HEK293 (cell line): ENCODE measurements at regions not wholly inside any gene's neighbourhood (a gene's known extent, or its start where the extent isn't known, plus 50 kb on each side); places are given as distances from the start of the nearest gene placed in this dataset.

Experiments
- CTCF ChIA-PET: fragments of 350-600 bp; formaldehyde crosslinking; extraction: SDS; loops from one replicate; lab custom pipeline; 2021; ENCODE audit warnings: antibody characterized with exemption; lab: Yijun Ruan, JAX
- POLR2A ChIA-PET: fragments of 300-600 bp; formaldehyde crosslinking; extraction: SDS; loops from one replicate; lab custom pipeline; 2020; ENCODE audit warnings: antibody characterized with exemption, inconsistent platforms; lab: Yijun Ruan, JAX
- H3K27ac ChIP-seq: fragments of 200-500 bp; sonication (Bioruptor generic); 2 replicates; pipeline ENCODE4 v1.5.1; 2014; ENCODE audit warnings: low read depth, low read length, control low read depth, inconsistent platforms; ENCODE audit errors: extremely low read depth
- H3K36me3 ChIP-seq, 2 experiments: fragments of 200-500 bp in 1 of 2; sonication (Bioruptor generic) in 1 of 2; 1 replicate in 1 of 2; 2 replicates in 1 of 2; pipeline ENCODE4 v1.5.1; 2014 to 2017; ENCODE audit warnings: inconsistent platforms in 2 of 2, low read length in 2 of 2; ENCODE audit not compliant: control insufficient read depth in 2 of 2, insufficient read depth in 1 of 2
- H3K4me1 ChIP-seq: fragments of 200-500 bp; sonication (Bioruptor generic); 2 replicates; pipeline ENCODE4 v1.5.1; 2014; ENCODE audit warnings: mild to moderate bottlenecking, low read length, inconsistent platforms; ENCODE audit not compliant: control insufficient read depth, insufficient read depth
- H3K4me3 ChIP-seq: 2 replicates; pipeline ENCODE4 v1.5.1; 2011; ENCODE audit warnings: low read depth, mild to moderate bottlenecking, control low read depth, low read length, moderate library complexity
- H3K9me3 ChIP-seq: fragments of 200-500 bp; sonication (Bioruptor generic); 2 replicates; pipeline ENCODE4 v1.5.1; 2014; ENCODE audit warnings: low read depth, low read length, inconsistent platforms; ENCODE audit not compliant: control insufficient read depth, insufficient read depth
- ATF2 ChIP-seq: fragments of 450-650 bp; formaldehyde crosslinking; IDR thresholded peaks from 2 replicates; pipeline ENCODE4 v1.5.1; 2016; ENCODE audit warnings: missing biosample characterization, missing genetic modification characterization, low read depth
- HIC1 ChIP-seq: fragments of 450-650 bp; formaldehyde crosslinking; IDR thresholded peaks from 2 replicates; pipeline ENCODE4 v1.5.1; 2016; ENCODE audit warnings: missing biosample characterization, missing genetic modification characterization
- HOXD13 ChIP-seq: sonication (generic); formaldehyde crosslinking; IDR thresholded peaks from 2 replicates; pipeline ENCODE4 v1.8.0; 2022; ENCODE audit warnings: missing genetic modification reagents, borderline replicate concordance
- MEIS1 ChIP-seq: sonication (generic); formaldehyde crosslinking; IDR thresholded peaks from 2 replicates; pipeline ENCODE4 v1.8.1; 2022; ENCODE audit warnings: missing genetic modification reagents, mild to moderate bottlenecking, borderline replicate concordance
- REPIN1 ChIP-seq: fragments of 450-650 bp; formaldehyde crosslinking; IDR thresholded peaks from 2 replicates; pipeline ENCODE4 v1.5.1; 2017; ENCODE audit warnings: missing biosample characterization, missing genetic modification characterization, low read depth
- SALL2 ChIP-seq: fragments of 450-650 bp; formaldehyde crosslinking; IDR thresholded peaks from 2 replicates; pipeline ENCODE4 v1.5.0; 2017; ENCODE audit warnings: missing biosample characterization, mild to moderate bottlenecking, missing genetic modification characterization, borderline replicate concordance
- TCF7L2 ChIP-seq: IDR thresholded peaks from 2 replicates; pipeline ENCODE4 v1.6.1; 2011; ENCODE audit warnings: low read depth, mild to moderate bottlenecking, inconsistent platforms, low read length, moderate library complexity, borderline replicate concordance
- ZBTB1 ChIP-seq: fragments of 450-650 bp; formaldehyde crosslinking; IDR thresholded peaks from 2 replicates; pipeline ENCODE4 v1.5.1; 2016; ENCODE audit warnings: missing biosample characterization, missing genetic modification characterization
- ZBTB21 ChIP-seq: fragments of 450-650 bp; formaldehyde crosslinking; IDR thresholded peaks from 2 replicates; pipeline ENCODE4 v1.5.1; 2017; ENCODE audit warnings: missing biosample characterization, missing genetic modification characterization
- ZBTB7A ChIP-seq: fragments of 450-650 bp; formaldehyde crosslinking; IDR thresholded peaks from 2 replicates; pipeline ENCODE4 v1.5.1; 2016; ENCODE audit warnings: low read depth, missing biosample characterization, missing genetic modification characterization
- ZNF18 ChIP-seq: fragments of 450-650 bp; formaldehyde crosslinking; IDR thresholded peaks from 2 replicates; pipeline ENCODE4 v1.5.1; 2016; ENCODE audit warnings: missing biosample characterization, missing genetic modification characterization
- ZNF2 ChIP-seq: fragments of 450-650 bp; formaldehyde crosslinking; IDR thresholded peaks from 2 replicates; pipeline ENCODE4 v1.5.1; 2016; ENCODE audit warnings: missing biosample characterization, missing genetic modification characterization
- ZNF404 ChIP-seq: fragments of 450-650 bp; formaldehyde crosslinking; IDR thresholded peaks from 2 replicates; pipeline ENCODE4 v1.5.1; 2017; ENCODE audit warnings: missing biosample characterization, missing genetic modification characterization
- ZNF433 ChIP-seq: fragments of 450-650 bp; formaldehyde crosslinking; IDR thresholded peaks from 2 replicates; pipeline ENCODE4 v1.5.1; 2016; ENCODE audit warnings: missing biosample characterization, missing genetic modification characterization, low read depth
- ZNF501 ChIP-seq: fragments of 450-650 bp; formaldehyde crosslinking; IDR thresholded peaks from 2 replicates; pipeline ENCODE4 v1.5.1; 2016; ENCODE audit warnings: missing biosample characterization, missing genetic modification characterization
- ZNF518A ChIP-seq: fragments of 450-650 bp; formaldehyde crosslinking; conservative IDR thresholded peaks from 2 replicates; pipeline ENCODE4 v1.5.1; 2016; ENCODE audit warnings: low read depth, missing biosample characterization, missing genetic modification characterization
- ZNF623 ChIP-seq: fragments of 450-650 bp; formaldehyde crosslinking; IDR thresholded peaks from 2 replicates; pipeline ENCODE4 v1.5.1; 2016; ENCODE audit warnings: missing biosample characterization, missing genetic modification characterization
- ZNF664 ChIP-seq: fragments of 450-650 bp; formaldehyde crosslinking; IDR thresholded peaks from 2 replicates; pipeline ENCODE4 v1.5.1; 2016; ENCODE audit warnings: missing biosample characterization, missing genetic modification characterization
- ZNF704 ChIP-seq: fragments of 450-650 bp; formaldehyde crosslinking; IDR thresholded peaks from 2 replicates; pipeline ENCODE4 v1.5.1; 2016; ENCODE audit warnings: missing biosample characterization, missing genetic modification characterization
- ZNF791 ChIP-seq: fragments of 450-650 bp; formaldehyde crosslinking; IDR thresholded peaks from 2 replicates; pipeline ENCODE4 v1.5.1; 2016; ENCODE audit warnings: missing biosample characterization, missing genetic modification characterization
- ZSCAN18 ChIP-seq: fragments of 450-650 bp; formaldehyde crosslinking; IDR thresholded peaks from 2 replicates; pipeline ENCODE4 v1.5.1; 2016; ENCODE audit warnings: missing biosample characterization, missing genetic modification characterization

- Histone ChIP-seq H3K27ac (no peak overlapping the region), H3K4me3 (no peak overlapping the region), H3K36me3 (no peaks in the 10 kb centered on the region), H3K9me3 (no peaks in the 10 kb centered on the region), H3K4me1 (no peaks in the 10 kb centered on the region)
- ChIA-PET CTCF (interaction anchor here (0.5 kb wide), 1 partner anchor 225 kb away, joined by 3 read pairs; no protein-coding TSS in a partner anchor), POLR2A (no interaction called here)
- TF ChIP-seq ZNF664 = no peak
- TF ChIP-seq ZNF791 = no peak
- TF ChIP-seq HIC1 (tag by site-specific recombination) = no peak
- no peak for TF ChIP-seq ZNF704 (tag by site-specific recombination)
- no peak for TF ChIP-seq ZNF433 (tag by site-specific recombination)
- TF ChIP-seq TCF7L2 = no peak
- no peak for TF ChIP-seq ATF2
- TF ChIP-seq ZNF623 (tag by site-specific recombination) = no peak
- TF ChIP-seq HOXD13 (CRISPR knock-in tag) = no peak
- no peak for TF ChIP-seq SALL2 (tag by site-specific recombination)
- no peak for TF ChIP-seq ZBTB1 (tag by site-specific recombination)
- TF ChIP-seq ZNF518A (tag by site-specific recombination) = no peak
Observed at GRCh38 chr7:25619381-25619780, 391.1 kb upstream of the NPVF start.

- Histone ChIP-seq H3K9me3 (no peaks in the 10 kb centered on the region), H3K4me1 (no peaks in the 10 kb centered on the region), H3K4me3 (no peak overlapping the region), H3K36me3 (no peaks in the 10 kb centered on the region), H3K27ac (no peak overlapping the region)
- CTCF ChIA-PET = no interaction called here
- POLR2A ChIA-PET = no interaction called here
- TF ChIP-seq ZBTB1 (tag by site-specific recombination) (no peak), ZSCAN18 (tag by site-specific recombination) (no peak), ZNF623 (tag by site-specific recombination) (no peak), ZNF2 (tag by site-specific recombination) (no peak), ZNF501 (tag by site-specific recombination) (no peak), MEIS1 (CRISPR knock-in tag) (no peak), ZBTB21 (tag by site-specific recombination) (no peak), ZNF404 (tag by site-specific recombination) (no peak), ZNF18 (tag by site-specific recombination) (no peak), REPIN1 (tag by site-specific recombination) (no peak), ZBTB7A (tag by site-specific recombination) (no peak)
Observed at GRCh38 chr7:25619963-25620799, 391.9 kb upstream of the NPVF start.
